ENCODE measurements at regions not wholly inside any gene's neighbourhood (a gene's known extent, or its start where the extent isn't known, plus 50 kb on each side); places are given as distances from the start of the nearest gene placed in this dataset.

DNA sequence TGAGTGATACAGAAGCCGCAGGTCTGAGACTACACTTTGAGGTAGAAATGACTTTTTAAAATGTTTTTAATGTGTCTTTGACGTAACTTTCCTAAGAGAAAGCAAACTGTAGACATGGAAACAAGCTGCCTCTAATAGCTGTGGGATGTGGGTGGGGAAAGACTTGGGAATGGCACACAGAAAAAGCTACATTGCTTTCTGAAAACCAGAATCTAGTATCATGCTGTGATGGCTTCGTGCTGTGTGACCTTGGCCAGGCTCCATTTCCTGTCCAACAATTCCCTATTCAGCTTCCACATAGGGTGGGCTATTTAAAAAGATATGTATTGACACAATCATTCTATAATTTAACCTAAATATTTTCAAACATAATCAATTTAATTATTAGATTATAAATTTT lies 909.1 kb downstream of the NCAM2 start:
- FAIRE-seq (no peak), DNase-seq (ENCODE audit: low read depth) (no peak)
- Mint-ChIP-seq H3K36me3 (ENCODE audit: low read depth, unreplicated experiment) (no peaks in the 10 kb centered on the region), H3K9me3 (ENCODE audit: unreplicated experiment) (peaks cover 4% of the 10 kb centered on the region), H3K4me3 (ENCODE audit: unreplicated experiment) (no peak overlapping the region), H3K27me3 (ENCODE audit: low read depth, unreplicated experiment) (no peaks in the 10 kb centered on the region), H3K4me1 (ENCODE audit: low read depth, unreplicated experiment) (no peaks in the 10 kb centered on the region), H3K27ac (ENCODE audit: unreplicated experiment) (no peak overlapping the region)
- Histone ChIP-seq H3K27ac (ENCODE audit: low read depth, low read length) (no peak overlapping the region), H3K9me3 (ENCODE audit: insufficient read depth, low read depth, low read length) (no peaks in the 10 kb centered on the region), H4K20me1 (ENCODE audit: insufficient read depth, low read length) (no peaks in the 10 kb centered on the region), H3K4me2 (ENCODE audit: low read length) (no peak overlapping the region), H2AFZ (ENCODE audit: low read depth, low read length) (no peak overlapping the region), H3K79me2 (ENCODE audit: insufficient read depth, low read length) (no peaks in the 10 kb centered on the region), H3K36me3 (ENCODE audit: insufficient read depth, low read length) (no peaks in the 10 kb centered on the region), H3K4me3 (ENCODE audit: insufficient read depth, low read depth, low read length) (no peak overlapping the region), H3K4me1 (ENCODE audit: insufficient read depth, low read length) (no peaks in the 10 kb centered on the region), H3K27me3 (ENCODE audit: insufficient read depth, low read length) (no peaks in the 10 kb centered on the region), H3K9ac (ENCODE audit: low read length) (no peak overlapping the region)
- TF ChIP-seq EZH2 (IDR thresholded peaks at IDR 0.05; ENCODE audit: insufficient read depth, low read length) (no peak), CTCF (IDR thresholded peaks at IDR 0.05; ENCODE audit: insufficient read depth, low read depth, low read length) (no peak)

DNA sequence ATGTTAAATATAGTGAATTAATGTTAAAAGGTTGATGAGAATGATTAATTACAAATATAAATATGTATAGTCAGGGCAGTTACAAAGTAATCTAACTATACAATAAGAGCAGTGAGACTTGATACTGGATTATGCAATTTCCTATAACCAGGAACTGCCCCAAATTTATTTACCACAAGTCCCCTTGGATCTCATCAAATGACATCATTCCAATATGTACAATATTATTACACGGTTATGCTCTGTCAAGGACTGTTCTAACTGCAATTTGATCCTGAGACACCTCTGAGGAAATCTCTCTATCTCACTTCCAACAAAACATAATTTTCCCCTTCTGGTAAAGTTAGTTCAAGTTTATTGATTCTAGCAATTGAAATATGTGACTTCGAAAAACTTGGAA lies 917.6 kb downstream of the NCAM2 start:
- H3K9me3 Mint-ChIP-seq (ENCODE audit: unreplicated experiment), result peaks cover 4% of the 10 kb centered on the region
- H3K27me3 ChIP-seq (ENCODE audit: insufficient read depth, low read length), result no peaks in the 10 kb centered on the region
- no peaks in the 10 kb centered on the region for H4K20me1 ChIP-seq (ENCODE audit: insufficient read depth, low read length)
- no peak overlapping the region for H3K9ac ChIP-seq (ENCODE audit: low read length)
- H3K4me2 ChIP-seq (ENCODE audit: low read length), result no peak overlapping the region
- TF ChIP-seq EZH2 (IDR thresholded peaks at IDR 0.05; ENCODE audit: insufficient read depth, low read length), result no peak
- TF ChIP-seq CTCF (IDR thresholded peaks at IDR 0.05; ENCODE audit: insufficient read depth, low read depth, low read length), result no peak
- peaks cover 7% of the 10 kb centered on the region for H3K4me1 Mint-ChIP-seq (ENCODE audit: low read depth, unreplicated experiment)
- DNase-seq (ENCODE audit: low read depth) (no peak), FAIRE-seq (no peak)
- H3K4me3 Mint-ChIP-seq (ENCODE audit: unreplicated experiment), result no peak overlapping the region
- no peak overlapping the region for H2AFZ ChIP-seq (ENCODE audit: low read depth, low read length)
- H3K36me3 Mint-ChIP-seq (ENCODE audit: low read depth, unreplicated experiment), result no peaks in the 10 kb centered on the region
- no peaks in the 10 kb centered on the region for H3K79me2 ChIP-seq (ENCODE audit: insufficient read depth, low read length)
- H3K4me1 ChIP-seq (ENCODE audit: insufficient read depth, low read length), result no peaks in the 10 kb centered on the region
- no peaks in the 10 kb centered on the region for H3K36me3 ChIP-seq (ENCODE audit: insufficient read depth, low read length)
- H3K27ac Mint-ChIP-seq (ENCODE audit: unreplicated experiment), result no peak overlapping the region
- H3K4me3 ChIP-seq (ENCODE audit: insufficient read depth, low read depth, low read length), result no peak overlapping the region
- no peaks in the 10 kb centered on the region for H3K9me3 ChIP-seq (ENCODE audit: insufficient read depth, low read depth, low read length)
- H3K27ac ChIP-seq (ENCODE audit: low read depth, low read length), result no peak overlapping the region
- H3K27me3 Mint-ChIP-seq (ENCODE audit: low read depth, unreplicated experiment), result no peaks in the 10 kb centered on the region

DNA sequence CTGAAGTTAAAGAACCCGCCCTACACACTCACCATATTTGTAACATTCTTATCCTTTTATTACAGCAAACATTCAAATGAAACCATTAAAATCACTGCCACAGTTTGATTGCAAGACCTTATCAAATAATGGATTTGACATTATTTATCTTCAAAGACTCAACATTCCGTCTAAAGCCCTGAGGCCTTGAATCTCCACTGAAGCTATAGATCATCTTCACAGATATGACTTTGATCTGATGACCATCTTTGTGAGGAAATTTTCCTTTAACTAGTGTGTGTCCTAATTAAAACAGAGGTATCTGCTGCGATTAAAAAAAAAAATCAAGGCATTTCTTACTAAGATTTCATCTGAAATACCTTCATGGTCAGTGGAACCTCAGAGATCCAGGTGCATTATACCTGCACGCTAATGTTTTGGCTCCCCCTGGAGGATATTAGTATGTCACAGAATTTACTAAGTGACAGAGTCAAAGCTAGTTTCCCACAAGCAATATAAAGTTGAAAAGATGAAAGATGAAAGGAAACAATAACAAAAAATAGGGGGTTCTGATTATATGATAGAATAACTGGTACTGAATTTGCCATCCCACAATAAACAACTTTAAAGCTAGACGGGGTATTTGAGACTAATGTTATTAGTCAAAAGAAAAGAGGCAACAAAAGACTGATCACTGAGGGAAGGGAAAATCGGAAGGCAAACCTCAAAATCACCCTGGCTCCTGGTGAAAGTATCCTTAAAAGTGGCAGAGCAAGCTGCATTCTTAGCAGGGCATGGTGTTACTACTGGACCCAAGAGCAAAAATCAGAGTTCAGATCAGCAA lies 923.4 kb downstream of the NCAM2 start:
- Mint-ChIP-seq H3K27me3 (ENCODE audit: low read depth, unreplicated experiment) (no peaks in the 10 kb centered on the region), H3K4me3 (ENCODE audit: unreplicated experiment) (no peak overlapping the region), H3K4me1 (ENCODE audit: low read depth, unreplicated experiment) (peaks cover 6% of the 10 kb centered on the region), H3K9me3 (ENCODE audit: unreplicated experiment) (peaks cover 4% of the 10 kb centered on the region), H3K27ac (ENCODE audit: unreplicated experiment) (no peak overlapping the region), H3K36me3 (ENCODE audit: low read depth, unreplicated experiment) (no peaks in the 10 kb centered on the region)
- no peaks in the 10 kb centered on the region for H3K4me1 ChIP-seq (ENCODE audit: insufficient read depth, low read length)
- no peak overlapping the region for H2AFZ ChIP-seq (ENCODE audit: low read depth, low read length)
- FAIRE-seq, result no peak
- no peak overlapping the region for H3K27ac ChIP-seq (ENCODE audit: low read depth, low read length)
- no peaks in the 10 kb centered on the region for H4K20me1 ChIP-seq (ENCODE audit: insufficient read depth, low read length)
- H3K9ac ChIP-seq (ENCODE audit: low read length), result no peak overlapping the region
- TF ChIP-seq EZH2 (IDR thresholded peaks at IDR 0.05; ENCODE audit: insufficient read depth, low read length), result no peak
- peak; percentile 63 for TF ChIP-seq CTCF (IDR thresholded peaks at IDR 0.05; ENCODE audit: insufficient read depth, low read depth, low read length)
- H3K36me3 ChIP-seq (ENCODE audit: insufficient read depth, low read length), result no peaks in the 10 kb centered on the region
- no peaks in the 10 kb centered on the region for H3K27me3 ChIP-seq (ENCODE audit: insufficient read depth, low read length)
- no peaks in the 10 kb centered on the region for H3K79me2 ChIP-seq (ENCODE audit: insufficient read depth, low read length)
- H3K9me3 ChIP-seq (ENCODE audit: insufficient read depth, low read depth, low read length), result no peaks in the 10 kb centered on the region
- no peak overlapping the region for H3K4me2 ChIP-seq (ENCODE audit: low read length)
- no peak overlapping the region for H3K4me3 ChIP-seq (ENCODE audit: insufficient read depth, low read depth, low read length)
- peak; percentile 10 for DNase-seq (ENCODE audit: low read depth)

Measured in astrocyte (in vitro differentiated cells and primary cell).